ENCODE measurements at regions not wholly inside any gene's neighbourhood (a gene's known extent, or its start where the extent isn't known, plus 50 kb on each side); places are given as distances from the start of the nearest gene placed in this dataset.
A peak's percentile ranks its signal among the peaks of the same experiment; 100 is the strongest.
"Not testable (repeated sequence)": the region's sequence is repeated elsewhere in the genome, so short reads cannot be mapped to it uniquely, and the experiment has no call there.

DNA sequence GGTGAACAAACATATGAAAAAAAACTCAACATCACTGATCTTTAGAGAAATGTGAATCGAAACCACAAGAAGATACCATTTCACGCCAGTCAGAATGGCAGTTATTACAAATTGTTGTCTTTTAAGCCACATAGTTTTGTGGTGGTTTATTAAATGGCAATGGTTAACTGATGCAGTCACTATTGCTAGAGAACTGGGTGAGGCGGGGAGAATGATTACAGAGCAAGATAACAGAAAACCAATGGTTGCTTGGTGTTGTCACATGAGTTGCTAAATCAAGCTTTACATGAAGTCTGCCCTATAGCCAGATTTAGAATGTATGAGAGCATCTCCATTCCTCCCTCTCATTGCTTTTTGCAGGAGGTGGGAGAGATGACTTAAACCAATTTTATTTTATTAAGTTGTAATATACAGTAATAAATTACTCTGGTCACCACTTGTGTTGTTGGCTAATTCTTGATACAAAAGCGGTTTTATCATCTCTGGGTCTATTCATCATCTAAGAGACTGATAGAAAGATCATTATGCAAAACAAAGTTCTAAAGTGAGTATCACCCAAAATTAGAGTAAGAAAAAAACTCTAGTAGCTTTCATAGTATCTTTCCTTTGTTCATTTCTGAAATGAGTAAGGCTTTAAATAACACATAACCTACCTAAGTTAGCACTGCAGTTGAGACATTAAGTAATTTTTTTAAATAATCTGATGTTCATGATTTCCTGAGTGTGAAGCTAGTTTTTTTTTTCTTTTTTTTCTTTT, 859.5 kb downstream of the STIM2 start:
- DNase-seq (ENCODE audit: low read depth in 2 of 2) = no peak

DNA sequence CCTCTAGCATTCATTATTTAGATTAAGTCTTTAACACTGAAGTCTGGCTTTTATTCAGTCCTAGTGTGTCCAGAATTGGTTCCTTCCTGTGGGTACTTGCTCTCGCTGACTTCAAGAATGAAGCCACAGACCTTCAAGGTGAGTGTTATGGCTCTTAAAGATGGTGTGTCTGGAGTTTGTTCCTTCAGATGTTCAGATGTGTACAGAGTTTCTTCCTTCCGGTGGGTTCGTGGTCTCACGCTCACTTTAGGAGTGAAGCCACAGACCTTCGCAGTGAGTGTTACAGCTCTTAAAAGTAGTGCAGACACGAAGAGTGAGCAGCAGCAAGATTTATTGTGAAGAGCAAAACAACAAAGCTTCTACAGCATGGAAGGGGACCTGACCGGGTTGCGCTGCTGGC, 860.6 kb downstream of the STIM2 start:
- no peak for DNase-seq (ENCODE audit: low read depth in 2 of 2)

DNA sequence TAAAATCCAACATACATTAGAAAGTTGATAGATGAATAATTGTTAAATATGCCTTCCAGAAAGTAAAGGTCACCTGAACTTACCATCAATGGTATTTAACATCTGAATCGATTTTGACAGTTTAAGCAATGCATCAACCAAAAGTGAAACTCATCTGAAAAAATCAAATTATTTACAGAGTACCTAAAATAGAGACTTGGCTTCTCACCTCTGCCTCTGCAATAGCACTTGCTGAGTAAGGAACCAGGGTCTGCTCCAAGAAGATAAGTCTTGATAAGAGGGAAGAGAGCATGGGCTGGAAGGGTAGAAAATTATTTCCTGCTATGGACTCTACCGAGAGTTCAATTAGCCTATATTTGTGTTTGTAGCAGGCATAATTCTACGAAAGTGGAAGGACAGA, 868.3 kb downstream of the STIM2 start:
- DNase-seq (ENCODE audit: low read depth in 2 of 2) = no peak

DNA sequence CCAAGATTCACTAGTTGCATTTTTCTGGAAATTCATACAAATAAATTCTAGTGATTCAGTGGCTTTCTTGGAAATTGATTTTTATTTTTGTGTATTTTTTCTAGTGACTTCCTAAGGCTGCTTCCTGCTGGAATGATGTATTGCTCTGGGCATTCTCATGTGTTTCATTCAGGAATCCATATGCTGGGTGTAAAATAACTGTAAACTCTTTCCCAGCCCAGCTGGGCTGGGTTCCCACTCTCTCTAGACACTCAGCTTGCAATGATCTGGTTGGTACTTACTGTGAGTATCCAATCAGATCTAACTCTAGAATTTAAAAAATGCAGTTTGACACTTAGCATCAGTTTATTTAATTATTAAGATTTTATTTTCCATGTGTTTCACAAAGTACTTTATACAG, 882.2 kb downstream of the STIM2 start:
- DNase-seq (ENCODE audit: low read depth in 2 of 2) = no peak

DNA sequence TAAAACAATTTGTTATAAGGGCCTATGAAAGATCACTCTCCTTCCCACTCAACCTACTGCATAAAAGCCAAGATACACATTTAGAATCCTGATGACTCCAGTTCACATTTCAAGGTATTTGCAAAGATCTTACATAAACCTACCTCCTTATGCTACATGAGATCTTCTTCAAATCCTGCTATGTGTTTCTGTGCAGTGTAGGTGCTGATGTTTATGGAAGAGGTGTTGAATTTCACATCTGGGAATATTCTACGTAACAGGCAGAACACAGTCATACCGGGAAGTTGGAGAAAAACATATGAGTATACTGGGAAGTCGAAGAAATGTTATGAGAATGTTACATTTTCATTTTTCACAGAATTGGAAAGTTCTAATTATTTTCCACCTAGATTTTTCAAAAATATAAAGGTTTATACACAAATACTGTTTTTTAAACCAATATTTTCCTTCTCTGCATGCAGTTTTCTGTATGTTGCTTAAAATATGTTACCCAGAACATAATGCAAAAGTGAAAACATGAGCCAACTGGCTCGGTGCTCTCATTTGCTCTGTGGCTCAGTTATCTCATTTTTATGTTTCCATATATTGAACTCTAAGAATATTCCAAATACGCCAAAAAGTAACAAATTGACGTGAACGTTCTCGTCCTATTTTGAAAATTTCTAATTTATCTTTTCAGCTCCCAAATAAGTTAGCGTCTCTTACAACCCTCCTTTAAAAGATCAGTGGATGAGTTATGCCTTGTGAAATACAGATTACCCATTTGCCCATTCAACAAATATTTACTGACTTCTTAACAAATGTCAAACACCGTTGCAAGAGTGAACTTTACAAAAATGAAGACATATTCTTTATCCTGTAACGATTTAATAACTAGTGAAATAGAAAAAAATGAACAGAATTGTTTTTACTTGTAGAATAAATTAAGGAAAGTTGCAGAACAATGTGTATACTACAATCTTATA, 899.3 kb downstream of the STIM2 start:
- DNase-seq (ENCODE audit: low read depth in 2 of 2) = no peak

DNA sequence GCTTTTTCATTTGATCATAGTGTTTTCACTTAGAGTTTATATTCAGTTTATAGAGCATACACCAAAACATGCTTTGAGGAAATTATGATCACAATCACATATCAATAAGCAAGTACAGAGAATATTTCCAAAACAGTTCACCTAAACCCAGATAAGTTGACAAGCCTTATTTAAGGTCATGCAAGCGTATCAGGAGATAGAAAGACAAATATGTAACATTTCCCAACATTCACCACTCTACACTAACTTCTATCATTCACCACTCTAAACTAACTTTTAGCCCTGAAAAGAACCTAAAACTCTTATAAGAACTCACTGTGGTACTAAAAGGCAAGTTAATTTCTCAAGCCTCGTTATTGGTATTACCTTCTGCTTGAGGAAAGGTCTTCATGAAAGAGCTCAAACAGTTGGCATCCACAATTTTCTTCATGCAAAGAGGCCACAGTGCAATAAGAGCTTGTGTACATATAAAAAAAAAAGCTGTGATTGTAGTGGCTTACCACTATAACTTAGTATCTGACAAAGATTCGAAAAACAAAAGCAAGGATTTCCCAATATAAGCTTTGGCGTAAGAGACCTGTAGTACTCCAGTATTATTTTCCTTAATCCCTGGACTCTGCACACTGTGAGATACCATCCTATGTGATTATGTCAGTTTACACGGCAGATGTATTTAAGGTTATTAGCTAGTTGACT, 903.3 kb downstream of the STIM2 start:
- no peak for DNase-seq (ENCODE audit: low read depth in 2 of 2)

DNA sequence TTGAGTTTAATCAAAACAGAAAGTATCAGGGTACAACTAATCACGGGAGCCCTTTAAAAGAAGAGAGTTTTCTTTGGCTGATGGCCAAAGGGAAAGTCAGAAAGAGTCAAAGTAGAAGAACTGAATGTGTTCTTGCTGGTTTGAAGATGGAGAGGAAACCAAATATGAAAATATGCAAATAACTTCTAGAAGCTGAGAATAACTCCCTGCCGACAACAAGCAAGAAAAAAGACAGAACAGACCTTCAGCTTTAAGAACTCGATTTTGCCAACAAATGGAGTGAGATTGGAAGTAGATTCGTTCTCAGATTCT, 903.8 kb downstream of the STIM2 start:
- DNase-seq (ENCODE audit: low read depth in 2 of 2) = no peak

DNA sequence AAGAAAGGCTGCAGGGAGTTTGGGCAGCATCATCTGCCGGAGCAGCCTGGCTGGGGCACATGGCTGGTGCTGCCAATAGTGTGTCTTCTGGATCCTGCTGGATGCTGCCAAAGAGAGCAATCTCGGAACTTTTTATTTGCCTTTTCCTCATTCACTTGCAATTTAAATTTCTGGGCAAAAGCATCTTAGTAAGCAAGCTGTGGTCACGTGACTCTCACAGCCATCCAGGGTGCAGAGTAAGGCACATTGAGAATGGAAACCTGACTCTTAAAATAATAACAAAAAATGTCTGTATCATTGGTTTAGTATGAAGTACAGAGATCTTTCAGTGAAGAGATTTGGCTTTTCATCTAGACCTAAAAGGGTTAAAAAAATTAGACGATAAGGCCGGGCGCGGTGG, 910.3 kb downstream of the STIM2 start:
- DNase-seq (ENCODE audit: low read depth in 2 of 2) = no peak

DNA sequence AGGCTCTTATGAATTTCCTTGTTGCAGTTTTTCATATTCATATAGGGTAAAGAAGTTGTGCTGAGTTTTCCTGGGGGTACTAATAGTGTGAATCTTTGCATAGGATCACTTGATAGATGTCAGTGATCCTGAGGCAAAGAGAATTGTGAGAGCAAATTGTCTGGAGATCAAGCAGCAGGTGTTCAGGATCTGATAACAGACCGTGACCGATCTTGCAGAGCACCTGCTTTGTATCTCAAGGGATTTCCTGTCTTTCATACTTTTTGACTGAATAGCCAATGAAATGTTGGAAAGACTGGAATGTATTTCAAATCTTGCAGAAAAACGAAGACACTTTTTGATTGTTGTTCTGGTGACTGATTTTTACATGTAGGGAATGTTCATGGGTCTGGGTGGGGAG, 914.5 kb downstream of the STIM2 start:
- no peak for DNase-seq (ENCODE audit: low read depth in 2 of 2)

DNA sequence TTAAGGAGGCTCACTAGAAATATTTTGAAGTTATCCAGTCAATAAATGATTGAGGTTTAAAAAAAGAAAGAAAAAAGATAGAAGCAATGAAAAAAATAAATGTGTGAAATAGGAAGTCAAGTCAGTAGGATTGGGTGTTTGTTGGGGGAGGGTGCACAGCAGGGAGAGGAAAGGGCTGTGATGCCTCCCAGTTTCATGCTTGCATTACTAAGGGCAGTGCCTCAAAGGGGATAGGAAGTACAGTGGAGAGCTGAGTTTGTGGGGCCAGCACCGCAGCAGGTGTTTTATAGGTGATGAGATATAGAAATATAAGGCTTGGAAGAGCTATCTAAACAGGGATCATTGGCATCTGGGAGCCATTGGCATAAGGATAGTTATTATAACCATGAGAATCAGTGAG, 919.2 kb downstream of the STIM2 start:
- DNase-seq (ENCODE audit: low read depth in 2 of 2) = no peak

DNA sequence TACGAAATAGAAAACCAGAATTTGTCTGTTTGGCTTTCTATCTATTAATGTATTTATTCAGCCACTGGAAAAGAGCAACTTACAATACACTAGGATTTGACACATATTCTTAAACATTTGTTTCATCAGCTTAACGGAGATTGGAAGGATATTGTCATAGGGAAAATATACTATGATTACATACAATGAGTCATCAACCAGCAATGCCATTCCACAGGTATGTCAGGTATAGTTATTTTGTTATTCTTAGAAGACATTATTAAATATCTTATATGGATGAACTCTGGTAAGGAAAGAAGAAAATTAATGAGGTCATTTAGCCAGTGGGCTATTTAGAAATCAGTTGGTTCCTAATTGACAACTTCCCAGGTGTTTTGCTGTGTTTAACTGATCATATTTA, 926.6 kb downstream of the STIM2 start:
- no peak for DNase-seq (ENCODE audit: low read depth in 2 of 2)

DNA sequence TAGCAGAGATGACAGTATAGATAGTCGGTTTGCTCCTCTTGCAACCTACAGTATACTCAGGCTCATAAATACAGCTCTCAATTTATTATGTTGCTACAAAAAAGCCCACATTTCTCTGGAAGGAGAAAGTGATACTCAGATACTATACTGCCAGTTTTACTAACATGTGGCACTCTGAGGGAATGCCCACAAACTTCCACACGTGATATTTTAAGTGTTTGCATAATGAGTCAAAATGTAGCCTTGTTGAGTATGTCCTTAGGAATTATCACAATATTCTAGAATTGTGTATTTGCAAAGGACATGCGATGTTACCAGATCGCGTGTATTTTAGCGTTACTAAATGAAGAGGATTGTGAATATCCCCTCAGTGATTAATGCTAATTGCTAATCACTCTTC, 929.1 kb downstream of the STIM2 start:
- no peak for DNase-seq (ENCODE audit: low read depth in 2 of 2)

DNA sequence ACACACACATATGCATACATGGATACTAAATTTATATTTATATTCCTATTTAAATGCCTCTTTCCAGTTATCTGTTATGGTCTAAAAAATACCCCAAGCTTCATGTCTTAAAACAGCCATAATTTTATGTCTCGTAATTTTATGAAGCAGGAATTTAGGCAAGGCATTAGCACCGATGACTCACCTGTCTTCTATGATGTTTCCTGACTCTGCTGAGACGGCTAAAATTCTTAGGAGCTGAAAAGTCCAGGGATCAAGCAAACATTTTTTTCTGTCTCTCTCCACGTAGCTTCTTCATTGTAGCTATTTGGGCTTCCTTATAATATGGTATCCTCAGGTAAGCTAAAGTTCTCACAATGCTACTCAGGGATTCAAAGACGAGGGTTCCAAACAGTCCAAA, 930.3 kb downstream of the STIM2 start:
- DNase-seq (ENCODE audit: low read depth in 2 of 2) = no peak

DNA sequence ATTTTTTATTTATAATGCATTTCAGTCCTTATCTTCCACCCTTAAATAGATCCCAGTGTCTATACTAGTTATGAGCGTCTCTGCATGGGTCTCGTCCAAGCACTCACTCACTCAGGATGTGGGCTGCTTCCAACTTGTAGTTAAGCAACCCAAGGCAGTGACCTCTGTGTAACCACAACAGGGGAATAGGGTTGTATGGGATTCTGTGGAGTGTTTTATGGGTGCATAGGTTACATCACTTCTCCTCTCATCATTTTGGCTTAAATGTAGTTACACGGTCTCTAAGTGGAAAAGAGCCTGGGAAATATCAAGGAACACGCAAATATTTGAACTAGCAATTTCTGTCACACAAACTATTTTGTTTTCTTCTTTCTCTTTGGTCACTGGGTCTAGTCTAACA, 931.0 kb downstream of the STIM2 start:
- peak; percentile 29 to 44 for DNase-seq (ENCODE audit: low read depth in 2 of 2)

DNA sequence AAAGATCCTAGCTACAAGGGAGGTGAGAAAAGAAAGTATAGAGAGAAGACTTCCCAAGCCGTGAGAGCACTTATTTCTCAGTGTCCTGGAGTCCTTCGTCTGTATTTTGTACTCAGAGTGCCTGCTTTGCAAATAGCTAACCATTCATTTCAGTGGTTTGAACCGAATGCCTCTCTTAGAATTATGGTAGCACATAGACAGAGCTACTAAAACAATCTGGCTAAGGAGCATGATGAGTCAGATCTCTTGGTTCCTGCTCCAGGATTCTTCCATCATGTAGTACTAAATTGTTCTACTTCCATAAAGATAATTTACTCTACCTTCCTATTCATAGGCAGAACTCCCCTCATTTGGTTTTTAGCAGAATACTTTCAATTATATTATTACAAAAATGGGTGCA, 946.6 kb downstream of the STIM2 start:
- no peak for DNase-seq (ENCODE audit: low read depth in 2 of 2)

DNA sequence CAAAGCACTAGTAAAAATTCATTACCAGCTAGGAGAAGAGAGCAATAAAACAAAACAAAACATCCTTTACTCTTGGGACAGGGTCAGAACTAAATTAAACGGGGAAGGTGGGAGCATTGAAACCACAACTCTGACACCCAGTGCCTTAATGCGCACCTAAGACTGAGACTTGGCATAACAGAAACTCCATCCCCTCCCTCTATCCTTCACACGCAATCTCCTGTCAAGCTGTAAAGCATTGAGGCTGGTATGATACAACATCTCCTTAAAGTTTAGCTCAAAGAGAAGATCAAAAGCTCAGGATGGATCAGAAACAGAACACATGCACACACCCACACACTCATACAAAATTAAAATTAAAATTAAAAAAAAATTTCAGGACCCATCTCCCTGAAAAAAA, 951.3 kb downstream of the STIM2 start:
- no peak for DNase-seq (ENCODE audit: low read depth in 2 of 2)

DNA sequence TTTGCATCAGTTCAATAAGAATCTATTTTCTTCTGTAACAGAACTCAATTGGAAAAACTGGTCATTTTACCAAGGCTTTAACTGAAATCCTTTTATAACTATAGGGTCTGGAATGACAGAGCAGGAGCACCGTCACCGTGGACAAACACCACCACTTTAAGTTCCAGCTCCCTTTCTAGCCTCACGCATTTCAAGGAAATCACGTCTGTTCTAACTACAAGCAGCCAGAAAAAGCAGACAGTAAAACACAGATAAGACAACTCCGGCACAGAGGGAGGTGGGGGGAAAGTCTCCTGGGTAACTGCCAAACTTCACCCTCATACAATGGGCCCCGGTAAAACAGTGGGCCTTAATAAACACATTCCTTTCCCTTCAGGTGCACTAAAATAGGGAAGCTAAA, 952.6 kb downstream of the STIM2 start:
- DNase-seq (ENCODE audit: low read depth in 2 of 2) = not testable (repeated sequence)

DNA sequence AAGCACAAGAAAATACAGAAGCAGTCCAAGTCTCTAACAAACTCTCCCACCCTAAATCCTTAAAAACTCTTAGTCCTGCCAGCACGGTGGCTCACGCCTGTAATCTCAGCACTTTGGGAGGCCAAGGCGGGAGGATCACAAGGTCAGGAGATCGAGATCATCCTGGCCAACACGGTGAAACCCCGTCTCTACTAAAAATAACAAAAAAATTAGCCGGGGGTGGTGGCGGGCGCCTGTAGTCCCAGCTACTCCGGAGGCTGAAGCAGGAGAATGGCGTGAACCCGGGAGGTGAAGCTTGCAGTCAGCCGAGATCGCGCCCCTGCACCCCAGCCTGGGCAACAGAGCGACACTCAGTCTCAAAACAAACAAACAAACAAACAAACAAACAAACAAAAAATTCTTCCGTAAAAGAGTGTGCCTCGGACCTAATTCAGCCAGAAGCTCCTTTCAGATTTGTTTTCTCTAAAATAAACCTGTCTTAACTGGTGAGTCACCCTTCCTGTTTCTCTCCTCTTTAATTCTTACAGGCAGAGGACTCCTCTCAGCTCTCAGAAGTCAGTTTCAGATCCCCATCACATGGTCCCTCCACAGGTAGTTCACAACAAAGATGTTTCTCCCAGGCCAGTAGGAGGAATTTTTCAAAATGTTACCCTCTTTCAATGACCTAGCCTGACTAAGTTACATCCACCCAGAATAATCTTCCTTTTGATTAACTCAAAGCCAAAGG, 953.2 kb downstream of the STIM2 start:
- not testable (repeated sequence) for DNase-seq (ENCODE audit: low read depth in 2 of 2)

DNA sequence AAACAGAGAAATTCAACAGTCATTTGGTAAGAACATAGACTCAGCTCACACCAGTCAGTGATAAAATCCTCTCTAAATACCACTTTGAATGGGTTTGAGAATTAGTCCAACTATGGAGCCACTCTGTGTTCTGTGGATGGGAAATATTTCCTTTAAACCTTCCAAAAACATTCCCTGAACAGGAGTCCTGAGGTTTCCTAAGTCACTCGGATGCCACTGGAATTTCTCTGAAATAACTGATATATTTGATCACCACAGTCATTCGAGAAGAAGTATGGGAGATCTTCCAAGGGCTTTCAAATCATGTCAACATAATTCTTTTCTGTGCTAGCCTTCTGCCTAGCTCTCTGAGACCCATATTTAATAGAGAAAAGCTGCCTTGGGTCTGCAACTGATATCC, 958.6 kb downstream of the STIM2 start:
- peak; percentile 83 to 86 for DNase-seq (ENCODE audit: low read depth in 2 of 2)

DNA sequence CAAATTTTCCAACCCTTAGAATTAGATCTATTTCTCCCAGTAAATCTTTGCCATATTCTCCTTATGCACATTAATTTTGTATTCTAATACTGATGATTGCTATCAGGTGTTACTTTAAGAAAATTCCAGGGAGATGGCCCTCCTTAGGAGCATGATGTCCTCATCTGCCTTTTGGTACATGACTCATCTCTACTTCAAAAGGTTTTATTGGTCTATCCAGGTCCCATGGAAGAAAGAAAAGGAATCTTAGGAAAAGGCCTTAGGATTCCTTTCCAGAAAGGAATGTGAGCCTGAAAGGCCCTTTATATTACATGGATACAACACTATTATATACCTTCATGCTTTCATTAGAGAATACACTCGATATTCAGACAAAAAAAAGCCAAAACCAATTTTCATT, 968.2 kb downstream of the STIM2 start:
- DNase-seq (ENCODE audit: low read depth in 2 of 2) = no peak

DNA sequence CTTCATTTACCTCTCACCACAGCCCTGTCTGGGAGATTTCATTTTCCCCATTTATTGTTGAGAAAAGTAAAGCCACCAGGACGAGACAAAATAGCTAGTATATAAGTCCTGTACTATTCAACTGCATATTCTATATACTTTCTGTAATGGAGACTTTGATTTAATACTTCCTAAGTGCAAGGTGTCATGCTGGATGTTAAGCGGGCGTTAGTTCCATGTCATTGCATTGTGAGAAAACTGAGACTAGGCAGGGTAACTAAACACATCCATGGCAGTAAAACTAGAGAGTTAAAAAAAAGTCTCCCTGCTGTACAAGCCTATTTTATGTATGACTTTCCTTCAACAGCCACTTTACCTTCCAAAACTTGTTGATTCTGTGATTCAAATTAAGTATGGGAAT, 969.6 kb downstream of the STIM2 start:
- DNase-seq (ENCODE audit: low read depth in 2 of 2) = no peak

DNA sequence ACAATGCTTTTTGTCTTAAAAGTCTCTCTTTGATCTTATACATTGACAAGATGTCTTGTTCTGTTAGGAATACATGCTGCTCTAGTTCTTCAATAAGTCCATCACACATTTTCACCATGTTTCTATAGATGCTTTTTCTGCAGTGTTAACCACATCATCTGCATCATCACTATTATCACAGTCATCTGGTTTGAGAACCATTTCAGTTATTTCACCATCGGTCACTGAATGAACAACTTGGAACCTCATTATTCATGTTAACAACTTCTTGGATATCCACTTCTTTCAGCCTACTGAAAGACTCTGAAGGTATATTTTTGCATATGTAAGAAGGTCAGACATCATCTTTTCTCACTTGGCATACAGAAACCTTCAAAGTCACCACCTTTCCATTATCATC, 975.2 kb downstream of the STIM2 start:
- peak; percentile 44 to 47 for DNase-seq (ENCODE audit: low read depth in 2 of 2)

Data from fibroblast of skin of left biceps (primary cell).